HEK293T (cell line): ENCODE measurements at regions not wholly inside any gene's neighbourhood (a gene's known extent, or its start where the extent isn't known, plus 50 kb on each side); places are given as distances from the start of the nearest gene placed in this dataset.

Experiments
- CTCF ChIA-PET: fragments of 350-600 bp; formaldehyde crosslinking; extraction: SDS; loops from one replicate; lab custom pipeline; 2021; ENCODE audit warnings: antibody characterized with exemption, inconsistent platforms; lab: Yijun Ruan, JAX
- POLR2A ChIA-PET: fragments of 350-600 bp; formaldehyde crosslinking; extraction: SDS; loops from one replicate; lab custom pipeline; 2020; ENCODE audit warnings: antibody characterized with exemption, inconsistent platforms; lab: Yijun Ruan, JAX
- DNase-seq: peaks from one replicate; pipeline ENCODE4 v3.0.0; 2012; ENCODE audit warnings: mixed read lengths; ENCODE audit errors: extremely low spot score
- ARNT ChIP-seq: fragments of 450-650 bp; IDR thresholded peaks from 2 replicates; pipeline ENCODE4 v1.6.1; 2017; ENCODE audit warnings: mild to moderate bottlenecking
- BHLHE40 ChIP-seq: fragments of 450-650 bp; IDR thresholded peaks from 2 replicates; pipeline ENCODE4 v1.6.1; 2016; ENCODE audit warnings: mild to moderate bottlenecking, moderate library complexity, borderline replicate concordance
- CTBP1 ChIP-seq: fragments of 450-650 bp; IDR thresholded peaks from 2 replicates; pipeline ENCODE4 v1.6.1; 2016; ENCODE audit warnings: borderline replicate concordance
- ELF4 ChIP-seq: fragments of 450-650 bp; IDR thresholded peaks from 2 replicates; pipeline ENCODE4 v1.6.1; 2017; ENCODE audit warnings: antibody characterized with exemption
- FOXA1 ChIP-seq: fragments of 450-650 bp; IDR thresholded peaks from 2 replicates; pipeline ENCODE4 v1.6.1; 2016; ENCODE audit warnings: mild to moderate bottlenecking
- FOXK2 ChIP-seq: fragments of 450-650 bp; IDR thresholded peaks from 2 replicates; pipeline ENCODE4 v1.6.1; 2016; ENCODE audit warnings: mild to moderate bottlenecking
- FOXM1 ChIP-seq: fragments of 450-650 bp; IDR thresholded peaks from 2 replicates; pipeline ENCODE4 v1.6.1; 2017; ENCODE audit warnings: mild to moderate bottlenecking, borderline replicate concordance
- HDGF ChIP-seq: fragments of 450-650 bp; IDR thresholded peaks from 2 replicates; pipeline ENCODE4 v1.6.1; 2017; ENCODE audit warnings: antibody characterized with exemption, borderline replicate concordance
- L3MBTL2 ChIP-seq: fragments of 450-650 bp; conservative IDR thresholded peaks from 2 replicates; pipeline ENCODE4 v1.6.1; 2016; ENCODE audit warnings: mild to moderate bottlenecking
- LEF1 ChIP-seq: fragments of 450-650 bp; IDR thresholded peaks from 2 replicates; pipeline ENCODE4 v1.6.1; 2017; ENCODE audit warnings: mild to moderate bottlenecking, borderline replicate concordance
- NFRKB ChIP-seq: fragments of 450-650 bp; IDR thresholded peaks from 2 replicates; pipeline ENCODE4 v1.6.1; 2016; ENCODE audit warnings: mild to moderate bottlenecking, moderate library complexity
- PKNOX1 ChIP-seq: fragments of 450-650 bp; IDR thresholded peaks from 2 replicates; pipeline ENCODE4 v1.6.1; 2016
- SP1 ChIP-seq: fragments of 450-650 bp; IDR thresholded peaks from 2 replicates; pipeline ENCODE4 v1.6.1; 2017
- SUZ12 ChIP-seq: fragments of 450-650 bp; IDR thresholded peaks from 2 replicates; pipeline ENCODE4 v1.6.1; 2016; ENCODE audit warnings: mild to moderate bottlenecking
- TARDBP ChIP-seq: fragments of 450-650 bp; IDR thresholded peaks from 2 replicates; pipeline ENCODE4 v1.6.1; 2016
- ZNF384 ChIP-seq: fragments of 450-650 bp; IDR thresholded peaks from 2 replicates; pipeline ENCODE4 v1.6.1; 2016

GRCh38 chr5:68947986-68948385 lies 145.8 kb upstream of the SLC30A5 start:
- ChIA-PET POLR2A (no interaction called here), CTCF (no interaction called here)
- TF ChIP-seq SUZ12 (no peak), LEF1 (no peak), FOXM1 (no peak), L3MBTL2 (no peak), FOXA1 (no peak), BHLHE40 (no peak), ZNF384 (no peak), FOXK2 (no peak), NFRKB (no peak)
- DNase-seq: no peak

GRCh38 chr5:68949256-68949655 lies 144.6 kb upstream of the SLC30A5 start:
- TF ChIP-seq FOXK2 (no peak), ZNF384 (no peak), FOXM1 (no peak), FOXA1 (no peak), CTBP1 (no peak), PKNOX1 (no peak), NFRKB (no peak), TARDBP (no peak), HDGF (no peak), ARNT (no peak), SUZ12 (no peak), ELF4 (no peak), L3MBTL2 (no peak), BHLHE40 (no peak), SP1 (no peak), LEF1 (no peak)
- ChIA-PET POLR2A (no interaction called here), CTCF (no interaction called here)
- DNase-seq: no peak

- DNase-seq: no peak
- ChIA-PET CTCF (no interaction called here), POLR2A (no interaction called here)
- TF ChIP-seq FOXK2 (no peak), ELF4 (no peak), BHLHE40 (no peak), LEF1 (no peak), CTBP1 (no peak), TARDBP (no peak), PKNOX1 (no peak), ZNF384 (no peak), L3MBTL2 (no peak), FOXM1 (no peak), HDGF (no peak), ARNT (no peak)
These were observed 144.1 kb upstream of the SLC30A5 start for GRCh38 chr5:68949711-68950110.

GRCh38 chr5:68950125-68950524 lies 143.7 kb upstream of the SLC30A5 start:
- no peak for DNase-seq
- ChIA-PET CTCF (no interaction called here), POLR2A (no interaction called here)
- no peak for TF ChIP-seq SP1
- no peak for TF ChIP-seq FOXK2
- no peak for TF ChIP-seq L3MBTL2
- no peak for TF ChIP-seq SUZ12

- CTCF ChIA-PET: no interaction called here
- POLR2A ChIA-PET: no interaction called here
- no peak for DNase-seq
- no peak for TF ChIP-seq LEF1
These were observed 142.9 kb upstream of the SLC30A5 start for GRCh38 chr5:68950930-68951329.

- TF ChIP-seq FOXM1 (no peak), ARNT (no peak), PKNOX1 (no peak), FOXA1 (no peak), ZNF384 (no peak), LEF1 (no peak), NFRKB (no peak), SP1 (no peak), L3MBTL2 (no peak), CTBP1 (no peak), BHLHE40 (no peak), ELF4 (no peak), FOXK2 (no peak), SUZ12 (no peak), TARDBP (no peak), HDGF (no peak)
- ChIA-PET POLR2A (no interaction called here), CTCF (no interaction called here)
- DNase-seq: no peak
These were observed 140.5 kb upstream of the SLC30A5 start for GRCh38 chr5:68953231-68953874.
